Bone marrow (tissue), 2 donors: ENCODE measurements at regions not wholly inside any gene's neighbourhood (a gene's known extent, or its start where the extent isn't known, plus 50 kb on each side); places are given as distances from the start of the nearest gene placed in this dataset.

ENCODE experiments used
- DNase-seq, 2 donors: peaks; one replicate each; lab custom pipeline; 2025; lab: John Stamatoyannopoulos, UW

DNA sequence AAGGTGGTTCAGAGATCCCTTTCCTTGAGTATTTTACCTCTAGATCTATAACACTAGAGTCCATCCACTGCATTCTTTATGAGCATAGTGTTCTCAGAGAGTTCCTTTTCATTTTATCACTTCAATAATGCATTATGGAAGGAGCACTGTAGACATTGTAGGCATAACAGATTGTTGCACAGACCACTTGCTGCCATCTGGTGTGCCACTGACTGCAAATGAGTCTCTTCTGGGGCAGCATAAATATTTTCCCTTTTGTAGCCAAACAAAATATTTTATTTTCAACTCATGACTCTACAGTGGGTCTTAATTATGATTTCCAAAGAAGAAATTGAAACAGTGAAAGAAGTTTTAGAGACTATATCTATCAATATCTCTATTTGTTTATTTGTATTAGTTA is 290.4 kb downstream of the OLFM3 start:
- DNase-seq: no peak

DNA sequence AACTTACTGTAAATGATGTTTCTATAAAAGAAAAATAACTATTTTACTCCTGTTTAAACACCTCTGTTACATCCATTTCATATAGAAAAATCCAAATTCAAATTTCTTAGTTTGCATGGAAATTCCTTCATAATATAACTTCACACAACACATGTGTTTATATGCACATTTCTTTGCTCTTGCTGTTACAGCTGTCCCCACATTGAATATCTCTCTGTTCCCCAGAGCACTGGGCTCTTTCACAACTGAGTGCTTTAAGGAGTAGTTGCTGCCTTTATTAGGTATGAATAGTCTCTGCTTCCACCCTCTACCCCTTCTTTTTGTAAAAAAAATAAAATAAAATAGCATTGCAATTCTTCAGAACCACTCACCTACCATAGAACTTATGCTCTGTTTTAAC is 287.0 kb downstream of the OLFM3 start:
- no peak for DNase-seq

DNA sequence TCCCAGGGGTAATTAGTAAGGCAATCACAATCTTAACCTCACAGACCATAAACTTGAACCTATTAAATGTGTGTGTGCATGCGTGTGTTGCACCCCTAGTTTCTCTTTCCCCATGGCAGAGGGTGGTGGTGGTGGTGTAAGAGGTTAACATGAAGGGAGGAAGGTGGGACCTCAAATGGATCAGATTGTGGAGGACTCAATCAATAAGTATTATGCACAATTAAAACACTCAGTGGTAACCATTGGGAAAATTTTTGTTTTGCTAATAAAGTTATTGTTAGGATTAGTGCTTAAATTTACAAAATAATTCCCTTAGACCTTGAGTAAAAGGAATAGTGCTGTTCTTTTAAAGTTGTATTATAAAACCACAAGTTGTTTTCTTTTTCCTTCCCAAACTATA is 283.0 kb downstream of the OLFM3 start:
- no peak for DNase-seq

DNA sequence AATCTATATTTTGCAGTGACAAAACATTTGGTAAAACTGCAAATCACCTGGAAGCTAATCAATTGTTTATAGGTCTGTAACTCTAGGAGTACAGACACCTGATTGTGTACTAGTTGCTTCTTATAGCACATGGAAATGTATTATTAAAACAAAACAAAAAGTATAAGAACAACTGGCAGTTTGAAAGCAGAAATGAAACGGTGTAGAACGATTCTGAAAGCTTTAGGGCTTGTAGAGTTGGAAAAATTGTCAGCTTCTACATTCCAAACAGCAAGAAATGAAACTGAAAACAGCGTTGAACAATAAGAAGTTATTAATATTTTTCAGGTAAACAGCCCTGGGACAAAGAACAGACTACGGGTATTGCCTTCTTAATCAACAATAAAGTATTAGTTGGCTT is 273.3 kb downstream of the OLFM3 start:
- DNase-seq: no peak

DNA sequence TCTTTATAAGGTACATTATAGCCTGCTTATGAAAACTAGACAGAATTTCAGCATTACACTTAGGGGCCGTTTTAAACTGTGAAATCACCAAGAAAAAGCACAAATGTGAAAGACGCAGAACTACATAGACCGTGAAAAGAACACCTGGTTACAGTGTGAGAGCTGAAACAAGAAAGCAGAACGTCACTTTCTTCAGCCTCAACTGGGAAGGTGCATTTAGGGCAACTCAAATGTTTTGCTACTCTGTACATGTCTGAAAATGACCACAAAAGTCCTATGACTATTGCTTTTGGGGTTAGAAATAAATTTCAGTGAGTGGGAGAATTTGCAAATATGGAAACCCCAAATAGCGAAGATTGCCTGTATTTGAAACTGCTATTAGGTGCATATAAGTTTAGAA is 268.7 kb downstream of the OLFM3 start:
- DNase-seq: no peak

DNA sequence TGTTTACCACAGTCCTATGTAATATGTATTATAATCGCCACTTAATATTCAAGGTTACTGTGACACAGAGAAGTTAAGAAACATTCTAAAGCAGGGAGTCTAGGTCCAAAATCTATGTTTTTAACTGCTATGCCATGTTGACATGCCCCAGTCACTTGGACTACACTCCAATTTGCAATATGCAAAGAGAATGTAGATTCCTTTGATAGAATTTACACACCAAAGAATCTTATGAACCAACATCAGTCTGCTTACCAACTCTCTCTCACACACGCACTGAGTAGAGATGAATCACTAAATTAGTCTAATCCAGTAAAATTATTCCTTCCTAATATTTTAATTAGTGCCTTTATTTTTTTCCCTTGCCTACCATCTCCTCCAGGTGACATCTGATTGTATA is 266.2 kb downstream of the OLFM3 start:
- DNase-seq: no peak

DNA sequence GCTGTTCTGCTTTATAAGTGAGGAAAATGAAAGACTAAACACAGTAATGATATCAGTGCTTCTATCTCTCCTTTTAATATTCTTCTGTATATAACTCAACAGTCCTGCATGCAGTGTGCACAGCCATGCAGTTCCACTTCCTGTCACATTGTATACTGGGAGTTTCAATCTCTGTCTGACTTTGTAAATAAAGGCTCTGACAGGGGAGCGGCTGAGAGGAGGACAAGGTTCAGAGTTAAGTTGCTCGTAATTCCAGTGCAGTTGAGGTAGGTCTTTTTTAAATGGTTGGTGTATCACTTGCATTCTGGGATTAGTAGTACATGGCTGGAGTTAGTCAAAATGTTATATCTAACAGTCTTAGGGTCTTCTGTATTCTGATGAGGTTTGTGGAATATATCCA is 264.5 kb downstream of the OLFM3 start:
- no peak for DNase-seq

DNA sequence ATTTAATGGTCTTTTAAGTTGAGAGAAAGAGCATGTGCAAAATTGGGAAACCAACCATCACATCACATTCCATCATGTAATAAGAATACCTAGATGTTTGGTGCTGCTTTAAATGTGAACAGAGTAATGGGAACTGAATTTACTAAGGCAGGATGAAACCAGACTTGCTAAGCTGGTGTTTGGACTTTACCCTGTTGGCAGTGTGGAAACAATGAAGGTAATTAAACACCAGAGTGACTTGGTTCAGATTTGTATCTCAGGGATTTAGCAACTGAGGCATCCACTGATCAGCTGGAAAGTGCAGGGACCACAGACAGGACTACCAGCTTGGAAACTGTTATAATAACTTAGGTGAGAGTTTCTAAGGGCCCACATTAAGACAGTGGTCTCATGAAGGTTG is 263.4 kb downstream of the OLFM3 start:
- no peak for DNase-seq

DNA sequence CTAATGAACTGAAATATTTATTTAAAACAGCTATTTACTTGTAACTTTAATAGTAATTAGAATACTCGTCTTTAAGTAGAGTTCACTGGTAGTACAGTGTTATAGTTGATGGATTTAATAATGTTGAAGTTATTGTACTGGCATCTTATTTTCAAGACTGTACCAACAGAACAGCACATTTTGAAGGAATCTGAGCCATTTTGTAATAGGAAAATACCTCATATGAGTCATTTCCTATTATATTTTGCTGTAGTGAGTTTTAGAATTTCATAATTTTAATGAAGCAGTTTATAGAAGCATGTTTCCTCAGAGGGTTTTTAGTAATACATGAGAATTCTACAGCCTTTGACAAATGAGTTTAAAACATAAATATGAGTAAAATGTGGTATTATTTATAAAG is 258.3 kb downstream of the OLFM3 start:
- DNase-seq: no peak

DNA sequence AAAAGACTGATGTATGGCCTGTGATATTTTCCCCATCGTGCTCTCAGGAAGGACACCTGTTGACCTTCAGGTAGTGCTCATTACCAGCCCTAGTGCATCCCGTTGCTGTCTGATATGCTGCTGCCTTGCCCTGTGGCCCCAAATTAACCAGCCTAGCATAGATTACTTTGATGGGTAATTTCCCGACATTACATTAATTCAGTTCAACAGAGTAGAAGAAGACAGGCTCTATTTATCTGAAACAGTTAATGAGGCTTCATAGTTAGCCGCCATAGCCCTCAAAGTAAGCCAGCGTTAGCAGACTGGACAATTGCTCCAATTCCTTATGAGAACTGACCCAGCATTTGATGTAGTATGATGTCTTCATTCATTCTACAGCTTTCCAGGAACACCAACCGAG is 257.6 kb downstream of the OLFM3 start:
- DNase-seq: no peak

DNA sequence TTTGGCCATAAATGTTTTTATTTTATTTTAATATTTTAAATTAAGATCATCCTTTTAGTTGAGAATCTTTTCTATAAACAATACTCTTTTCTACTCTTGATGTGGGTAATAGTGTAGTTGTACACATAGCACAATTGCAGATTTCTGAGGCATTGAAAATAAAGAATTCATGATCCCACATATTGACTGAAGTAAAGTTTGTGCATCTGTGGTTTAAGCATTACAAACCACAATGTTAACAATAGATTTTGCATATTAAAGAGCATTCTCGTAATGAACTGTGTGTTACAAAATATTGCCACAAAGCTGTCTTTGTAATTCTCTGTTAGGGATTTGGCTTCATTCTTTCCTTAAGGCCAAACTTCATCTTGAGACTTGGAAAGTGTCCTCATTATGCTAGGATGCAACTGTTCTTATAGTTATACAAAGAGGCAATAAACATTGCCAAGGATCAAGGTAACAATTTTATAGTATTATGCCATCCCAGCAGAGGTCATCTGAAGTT is 256.8 kb downstream of the OLFM3 start:
- no peak for DNase-seq

DNA sequence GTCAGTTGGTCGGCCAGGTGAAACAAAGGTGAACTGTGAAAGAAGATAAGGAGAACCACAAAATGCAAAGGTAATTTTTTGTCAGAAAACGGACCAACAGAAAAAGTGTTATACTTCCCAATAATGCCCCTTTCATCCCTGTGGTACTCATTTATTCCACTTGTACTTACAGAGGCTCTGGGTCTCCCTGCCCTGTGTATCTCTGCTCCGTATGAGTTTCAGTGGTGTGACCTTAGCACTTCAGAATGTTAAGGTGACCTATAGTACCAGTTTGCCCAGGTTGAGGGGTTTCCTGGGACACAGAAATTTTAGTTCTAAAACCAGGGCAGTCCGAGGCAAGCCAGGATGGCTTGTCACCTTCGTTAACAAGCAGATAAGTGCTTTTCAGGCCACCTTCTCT is 254.8 kb downstream of the OLFM3 start:
- DNase-seq: no peak

DNA sequence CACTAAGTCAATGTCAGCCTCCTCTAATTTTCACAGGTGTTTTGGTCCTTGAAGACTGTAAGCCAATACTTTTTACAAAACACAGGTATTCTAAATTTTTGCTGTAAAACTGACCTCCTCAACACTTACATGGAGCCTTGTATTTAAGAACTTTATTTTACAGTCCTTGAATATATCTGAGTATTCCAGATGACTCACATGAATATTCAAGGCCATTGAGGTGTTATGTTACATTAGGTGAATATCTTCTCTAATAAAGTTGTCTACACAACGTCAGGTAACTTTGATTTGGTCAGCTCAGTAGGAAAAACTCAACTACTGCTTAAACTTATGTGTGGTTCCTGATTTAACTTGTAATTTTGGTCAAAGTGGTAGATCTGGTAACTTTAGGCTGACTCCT is 254.2 kb downstream of the OLFM3 start:
- no peak for DNase-seq

DNA sequence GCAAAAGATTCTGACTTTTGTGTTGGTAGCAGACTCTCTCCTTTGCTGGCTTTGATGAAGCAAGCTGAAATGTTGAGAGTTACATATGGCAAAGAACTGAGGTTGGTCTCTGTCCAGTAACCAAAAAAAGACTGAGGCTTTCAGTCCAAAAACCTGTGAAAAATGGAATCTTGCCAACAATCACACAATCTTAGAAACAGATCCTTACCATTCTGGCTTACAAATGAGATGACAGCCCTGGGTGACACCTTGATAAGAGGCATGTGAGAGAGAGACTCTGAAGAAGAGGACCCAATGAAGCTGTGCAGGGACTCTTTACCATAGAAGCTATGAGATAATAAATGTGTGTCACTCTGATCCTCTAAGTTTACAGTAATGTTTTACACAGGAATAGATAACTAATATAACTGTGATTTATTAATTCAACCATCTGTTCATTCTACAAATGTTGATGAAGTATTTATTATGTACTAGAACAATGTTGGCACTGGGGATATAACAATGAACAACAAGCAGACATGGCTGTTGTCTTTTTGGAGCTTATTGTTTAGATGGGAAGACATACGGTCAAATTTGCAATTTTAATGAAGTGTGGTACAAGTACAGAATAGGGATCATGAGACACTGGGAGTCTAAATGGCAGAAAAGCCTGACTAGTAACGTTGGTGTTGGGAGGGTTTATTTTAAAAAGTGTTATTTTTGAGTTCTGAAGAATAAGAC is 251.0 kb downstream of the OLFM3 start:
- no peak for DNase-seq

DNA sequence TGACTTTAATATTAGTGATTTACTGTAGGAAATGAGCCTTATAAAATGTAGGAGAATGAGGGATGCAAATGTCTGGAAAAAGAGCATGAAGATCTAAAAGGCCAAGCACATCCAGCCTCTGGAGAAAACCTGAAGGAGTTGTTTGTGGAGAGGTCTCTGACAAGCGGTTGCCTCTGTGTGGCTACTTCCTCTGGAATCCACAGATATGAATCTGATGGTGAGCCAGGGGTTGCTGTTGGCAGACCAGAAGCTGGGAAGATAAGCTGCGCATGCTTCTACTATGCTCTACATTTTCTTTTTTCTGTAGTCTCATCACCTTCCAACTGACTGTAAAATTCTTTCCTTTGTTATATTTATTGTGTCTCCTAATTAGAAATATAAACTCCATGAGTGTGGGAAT is 248.6 kb downstream of the OLFM3 start:
- no peak for DNase-seq
